ENCODE measurements at regions not wholly inside any gene's neighbourhood (a gene's known extent, or its start where the extent isn't known, plus 50 kb on each side); places are given as distances from the start of the nearest gene placed in this dataset.

DNA sequence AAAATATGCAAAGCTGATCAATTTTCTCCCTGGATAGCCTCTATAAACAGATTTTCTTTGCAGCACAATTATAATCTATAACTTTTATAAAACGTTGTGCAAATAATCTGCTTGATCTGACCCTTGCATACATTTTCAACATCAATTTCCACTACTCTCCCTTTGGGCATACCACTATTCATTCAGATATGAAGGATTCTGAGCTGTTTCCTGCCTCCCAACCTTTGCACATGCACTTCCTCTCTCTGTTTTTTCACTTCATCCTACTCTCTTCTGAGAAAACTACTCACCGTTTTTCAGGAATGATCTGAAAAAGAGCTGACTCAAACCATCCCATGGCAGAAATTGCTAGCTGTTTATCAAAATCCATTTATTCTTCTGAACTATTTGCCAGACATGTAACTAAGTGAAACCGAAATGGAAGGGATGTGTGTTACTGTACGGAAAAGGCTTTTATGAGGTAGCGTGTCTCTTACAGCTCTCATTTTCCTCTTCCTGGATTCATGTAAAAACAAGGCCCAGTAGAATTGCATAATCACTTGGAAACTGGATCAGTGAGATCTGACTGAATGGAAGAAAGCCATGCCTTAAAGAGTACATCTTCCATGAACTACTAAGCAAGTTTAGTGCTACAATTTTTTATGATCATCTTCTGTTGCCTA, 1447.3 kb upstream of the MIR17HG start:
- H2AFZ ChIP-seq (replicated peaks; ENCODE audit: low read length, poor library complexity): no peak overlapping the region
- CTCF ChIA-PET: no interaction called here
- 0% methylated on average over 2 of the region's 5 CpGs; no CpG with 5 or more reads in 1 of the 2 experiments for WGBS, 2 experiments (ENCODE audit: extremely low coverage in 2 of 2, insufficient read length in 1 of 2)

More for the DNA sequence above, 1447.3 kb upstream of the MIR17HG start:
- ATAC-seq (ENCODE audit: low read depth): no peak
- POLR2A ChIA-PET (ENCODE audit: unreplicated experiment): no interaction called here
- TF ChIP-seq RAD21 (IDR thresholded peaks at IDR 0.05; ENCODE audit: low read length) (no peak), FOS (IDR thresholded peaks at IDR 0.05; ENCODE audit: low read depth, low read length) (no peak), BHLHE40 (IDR thresholded peaks at IDR 0.05; ENCODE audit: low read depth, low read length) (no peak), POLR2A (IDR thresholded peaks at IDR 0.05; ENCODE audit: low read depth, low read length) (no peak), MAZ (IDR thresholded peaks at IDR 0.05; ENCODE audit: borderline replicate concordance, low read depth, low read length) (no peak), NFE2L2 (IDR thresholded peaks at IDR 0.05; ENCODE audit: low read depth, low read length) (no peak), MXI1 (IDR thresholded peaks at IDR 0.05; ENCODE audit: borderline replicate concordance, low read depth, low read length) (no peak), RFX5 (IDR thresholded peaks at IDR 0.05; ENCODE audit: low read depth, low read length) (no peak), CEBPB (IDR thresholded peaks at IDR 0.05; ENCODE audit: low read depth, low read length) (no peak), SMC3 (IDR thresholded peaks at IDR 0.05; ENCODE audit: low read depth, low read length) (no peak), CHD1 (IDR thresholded peaks at IDR 0.05; ENCODE audit: low read depth, low read length) (no peak), MAFK (IDR thresholded peaks at IDR 0.05; ENCODE audit: low read depth, low read length) (no peak), ELK1 (IDR thresholded peaks at IDR 0.05; ENCODE audit: borderline replicate concordance, low read depth, low read length) (no peak)
- no peak overlapping the region for H2BK120ac ChIP-seq (ENCODE audit: low read depth, low read length)
- no peak overlapping the region for H4K5ac ChIP-seq (ENCODE audit: low read depth, low read length)
- H3K4me2 ChIP-seq (ENCODE audit: low read depth, low read length): no peak overlapping the region
- no peaks in the 10 kb centered on the region for H3K27me3 ChIP-seq (ENCODE audit: control insufficient read depth, insufficient read depth, low read length)
- no peaks in the 10 kb centered on the region for H3K4me1 ChIP-seq (ENCODE audit: control insufficient read depth, insufficient read depth, low read length)
- no peak overlapping the region for H2BK5ac ChIP-seq (ENCODE audit: low read depth, low read length, poor library complexity, severe bottlenecking)
- H3K9me1 ChIP-seq (ENCODE audit: insufficient read depth, low read length): no peaks in the 10 kb centered on the region
- no peak overlapping the region for H3K9ac ChIP-seq (ENCODE audit: low read depth, low read length)
- no peak overlapping the region for H3K56ac ChIP-seq (ENCODE audit: extremely low read depth, insufficient read depth, low read length)
- no peak overlapping the region for H3K4me3 ChIP-seq (ENCODE audit: insufficient read depth, low read depth, low read length)
- H2AK9ac ChIP-seq (replicated peaks; ENCODE audit: low read depth, low read length, poor library complexity): no peak overlapping the region
- no peak overlapping the region for H2BK15ac ChIP-seq (ENCODE audit: low read depth, low read length)
- BruUV-seq (replicated peaks): no TSS peak
- H3K4ac ChIP-seq (ENCODE audit: low read depth, low read length): no peak overlapping the region
- no peak overlapping the region for H3K14ac ChIP-seq (replicated peaks; ENCODE audit: low read depth, low read length)
- no peak overlapping the region for H3K27ac ChIP-seq (ENCODE audit: insufficient read depth, low read length)
- H4K20me1 ChIP-seq (ENCODE audit: insufficient read depth, low read length): no peaks in the 10 kb centered on the region
- no peak overlapping the region for H4K91ac ChIP-seq (ENCODE audit: insufficient read depth, low read depth, low read length)
- in situ Hi-C loops (cut with MboI; ENCODE audit: low sequenced_read_pairs): no loop called here
- H2AK5ac ChIP-seq (ENCODE audit: low read depth, low read length): no peak overlapping the region
- no peaks in the 10 kb centered on the region for H3K79me1 ChIP-seq (ENCODE audit: low read depth in 1 of 2, low read length in 2 of 2)
- H3K23ac ChIP-seq (ENCODE audit: low read depth, low read length): no peak overlapping the region
- intact Hi-C loops (cut with micrococcal nuclease): no loop called here
- H2BK20ac ChIP-seq (ENCODE audit: low read depth, low read length): no peak overlapping the region
- DNase-seq: no peak
- H3K36me3 ChIP-seq (ENCODE audit: control insufficient read depth, insufficient read depth, low read length): no peaks in the 10 kb centered on the region
- H3K9me3 ChIP-seq (ENCODE audit: control insufficient read depth, insufficient read depth, low read length): peaks cover 2% of the 10 kb centered on the region; the same call in 1 of the 2 replicates
- H4K8ac ChIP-seq (ENCODE audit: low read depth in 2 of 2, low read length in 2 of 2): no peak overlapping the region
- dilution Hi-C loops (cut with HindIII; ENCODE audit: low sequenced_read_pairs, unreplicated experiment): no loop called here
- no peak overlapping the region for H3K18ac ChIP-seq (ENCODE audit: low read depth, low read length)

All from IMR-90 (cell line).